ENCODE measurements at regions not wholly inside any gene's neighbourhood (a gene's known extent, or its start where the extent isn't known, plus 50 kb on each side); places are given as distances from the start of the nearest gene placed in this dataset.

- TF ChIP-seq EP300 (IDR thresholded peaks at IDR 0.05; ENCODE audit: low read depth) = no peak
- no peak for TF ChIP-seq POLR2AphosphoS5 (IDR thresholded peaks at IDR 0.05)
- no peak for TF ChIP-seq POLR2A (IDR thresholded peaks at IDR 0.05)
- Histone ChIP-seq H3K4me3 (no peak overlapping the region), H3K9me3 (peaks cover 0 to 3% of the 10 kb centered on the region in 2 donors), H3K27me3 (no peaks in the 10 kb centered on the region), H3K27ac (no peak overlapping the region), H3K4me1 (no peaks in the 10 kb centered on the region), H3K36me3 (no peaks in the 10 kb centered on the region)
- in situ Hi-C loops (cut with MboI; ENCODE audit: low pct_ligation_motif_present in 1 of 4, low pct_unique_long_range_greater_than_20kb in 1 of 4, low sequenced_read_pairs in 3 of 4) = no loop called here
- intact Hi-C loops (cut with DNase I; ENCODE audit: low total_unique reads) = no loop called here
- no peak for DNase-seq
- WGBS, 2 donors (ENCODE audit: low coverage in 1 of 2) = 18 to 20% methylated on average over 1 of the region's 1 CpG
Observed at GRCh38 chr5:126117044-126117443, 306.2 kb upstream of the GRAMD2B start.

GRCh38 chr5:126119887-126120442 lies 303.2 kb upstream of the GRAMD2B start:
- H3K9me3 ChIP-seq = no peaks in the 10 kb centered on the region
- H3K36me3 ChIP-seq = no peaks in the 10 kb centered on the region
- 70 to 73% methylated on average over 3 to 4 of the region's 4 CpGs for WGBS, 2 donors (ENCODE audit: low coverage in 1 of 2)
- intact Hi-C loops (cut with DNase I; ENCODE audit: low total_unique reads) (no loop called here), in situ Hi-C loops (cut with MboI; ENCODE audit: low pct_ligation_motif_present in 1 of 4, low pct_unique_long_range_greater_than_20kb in 1 of 4, low sequenced_read_pairs in 3 of 4) (no loop called here)
- no peaks in the 10 kb centered on the region for H3K27me3 ChIP-seq
- no peak overlapping the region for H3K27ac ChIP-seq
- no peaks in the 10 kb centered on the region for H3K4me1 ChIP-seq
- DNase-seq = no peak
- no peak overlapping the region for H3K4me3 ChIP-seq
- TF ChIP-seq EP300 (IDR thresholded peaks at IDR 0.05; ENCODE audit: low read depth) (no peak), CTCF (IDR thresholded peaks at IDR 0.05) (no peak), POLR2A (IDR thresholded peaks at IDR 0.05) (no peak), POLR2AphosphoS5 (IDR thresholded peaks at IDR 0.05) (no peak)

GRCh38 chr5:126120939-126121338 lies 302.3 kb upstream of the GRAMD2B start:
- TF ChIP-seq CTCF (IDR thresholded peaks at IDR 0.05) (no peak), POLR2AphosphoS5 (IDR thresholded peaks at IDR 0.05) (no peak), EP300 (IDR thresholded peaks at IDR 0.05; ENCODE audit: low read depth) (no peak), POLR2A (IDR thresholded peaks at IDR 0.05) (no peak)
- Histone ChIP-seq H3K9me3 (no peaks in the 10 kb centered on the region), H3K27me3 (no peaks in the 10 kb centered on the region), H3K4me1 (no peaks in the 10 kb centered on the region), H3K4me3 (no peak overlapping the region), H3K27ac (no peak overlapping the region), H3K36me3 (no peaks in the 10 kb centered on the region)
- intact Hi-C loops (cut with DNase I; ENCODE audit: low total_unique reads) (no loop called here), in situ Hi-C loops (cut with MboI; ENCODE audit: low pct_ligation_motif_present in 1 of 4, low pct_unique_long_range_greater_than_20kb in 1 of 4, low sequenced_read_pairs in 3 of 4) (no loop called here)
- 94 to 100% methylated on average over 1 of the region's 1 CpG for WGBS, 2 donors (ENCODE audit: low coverage in 1 of 2)
- no peak for DNase-seq

- intact Hi-C loops (cut with DNase I; ENCODE audit: low total_unique reads) (no loop called here), in situ Hi-C loops (cut with MboI; ENCODE audit: low pct_ligation_motif_present in 1 of 4, low pct_unique_long_range_greater_than_20kb in 1 of 4, low sequenced_read_pairs in 3 of 4) (no loop called here)
- H3K27ac ChIP-seq = no peak overlapping the region
- no peaks in the 10 kb centered on the region for H3K9me3 ChIP-seq
- H3K4me3 ChIP-seq = no peak overlapping the region
- DNase-seq = no peak
- no peaks in the 10 kb centered on the region for H3K4me1 ChIP-seq
- H3K36me3 ChIP-seq = no peaks in the 10 kb centered on the region
- TF ChIP-seq CTCF (IDR thresholded peaks at IDR 0.05) = no peak
- no peak for TF ChIP-seq EP300 (IDR thresholded peaks at IDR 0.05; ENCODE audit: low read depth)
- no peak for TF ChIP-seq POLR2A (IDR thresholded peaks at IDR 0.05)
- no peak for TF ChIP-seq POLR2AphosphoS5 (IDR thresholded peaks at IDR 0.05)
- H3K27me3 ChIP-seq = no peaks in the 10 kb centered on the region
- WGBS, 2 donors (ENCODE audit: low coverage in 1 of 2) = 78 to 80% methylated on average over 1 to 4 of the region's 4 CpGs
Observed at GRCh38 chr5:126122942-126123341, 300.3 kb upstream of the GRAMD2B start.
